ENCODE measurements at regions not wholly inside any gene's neighbourhood (a gene's known extent, or its start where the extent isn't known, plus 50 kb on each side); places are given as distances from the start of the nearest gene placed in this dataset.

DNA sequence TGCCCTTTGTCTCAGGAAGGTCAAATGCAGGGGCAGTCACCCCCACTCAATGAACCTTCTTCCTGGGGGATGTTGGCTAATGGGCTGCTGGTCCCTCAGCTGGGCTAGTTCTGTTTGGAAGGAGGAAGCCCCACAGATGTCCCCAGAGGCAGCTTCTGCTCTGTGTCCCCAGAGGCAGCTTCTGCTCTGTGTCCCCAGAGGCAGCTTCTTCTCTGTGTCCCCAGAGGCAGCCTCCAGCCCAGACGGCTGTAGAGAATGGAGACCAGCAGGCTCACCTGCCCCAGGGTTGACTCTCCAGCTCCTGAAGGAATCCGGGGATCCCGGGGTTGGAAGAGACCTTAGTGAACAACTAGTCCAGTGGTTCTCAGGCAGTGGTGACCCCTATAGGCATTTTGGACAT lies 62.5 kb upstream of the LEP start:
- BruUV-seq (replicated peaks), result no TSS peak
- Histone ChIP-seq H3K9me3 (ENCODE audit: low read length) (no peaks in the 10 kb centered on the region), H3K27ac (ENCODE audit: extremely low read length, insufficient read depth, low read length) (no peak overlapping the region), H3K4me1 (ENCODE audit: insufficient read depth, low read length) (no peaks in the 10 kb centered on the region), H3K27me3 (ENCODE audit: control insufficient read depth in 1 of 2, insufficient read depth in 2 of 2, low read length in 2 of 2) (peaks cover 1 to 47% of the 10 kb centered on the region in 2 experiments; a peak in 3 of 5 replicates), H4K20me1 (ENCODE audit: insufficient read depth, low read length) (no peaks in the 10 kb centered on the region), H3K79me2 (ENCODE audit: insufficient read depth, low read length) (no peaks in the 10 kb centered on the region), H3K4me3 (replicated peaks in 1 of 3; ENCODE audit: insufficient read depth in 1 of 3, low read depth in 2 of 3, low read length in 3 of 3) (no peak overlapping the region), H3K4me2 (ENCODE audit: low read depth, low read length) (no peak overlapping the region), H3K36me3 (replicated peaks in 1 of 2; ENCODE audit: control insufficient read depth in 1 of 2, insufficient read depth in 2 of 2, low read length in 2 of 2) (no peaks in the 10 kb centered on the region), H3K9ac (ENCODE audit: insufficient read depth, low read depth, low read length) (no peak overlapping the region), H2AFZ (ENCODE audit: low read length) (no peak overlapping the region)
- in situ Hi-C loops (cut with HindIII; ENCODE audit: extremely low pct_ligation_motif_present, low pct_unique_long_range_greater_than_20kb), result no loop called here
- ATAC-seq (no peak), DNase-seq (ENCODE audit: low spot score) (no peak), FAIRE-seq (no peak)
- ChIA-PET POLR2A (no interaction called here), CTCF (ENCODE audit: low intra/inter-chr PET ratio, low total read pairs) (no interaction called here)
- 0% methylated on average over 2 of the region's 3 CpGs for WGBS (ENCODE audit: low lambda C conversion rate)
- intact Hi-C loops (cut with micrococcal nuclease; ENCODE audit: unreplicated experiment), result no loop called here
- no peak for TF ChIP-seq MLLT10 (CRISPR knock-in tag; IDR thresholded peaks at IDR 0.05)
- no peak for TF ChIP-seq ZKSCAN8 (CRISPR knock-in tag; IDR thresholded peaks at IDR 0.05; ENCODE audit: borderline replicate concordance)
- TF ChIP-seq TBP (CRISPR knock-in tag; IDR thresholded peaks at IDR 0.05), result no peak
- no peak for TF ChIP-seq ATF7-NPFF (CRISPR knock-in tag; IDR thresholded peaks at IDR 0.05; ENCODE audit: low read depth)
- TF ChIP-seq ZNF737 (CRISPR knock-in tag; IDR thresholded peaks at IDR 0.05; ENCODE audit: borderline replicate concordance), result no peak
- no peak for TF ChIP-seq ESRRA (CRISPR knock-in tag; IDR thresholded peaks at IDR 0.05; ENCODE audit: low read depth)
- no peak for TF ChIP-seq HNRNPK (IDR thresholded peaks at IDR 0.05; ENCODE audit: low read depth, low read length, poor library complexity, severe bottlenecking)
- no peak for TF ChIP-seq AGO1 (IDR thresholded peaks at IDR 0.05; ENCODE audit: low read depth, low read length, poor library complexity, severe bottlenecking)
- TF ChIP-seq, protein P1, sequence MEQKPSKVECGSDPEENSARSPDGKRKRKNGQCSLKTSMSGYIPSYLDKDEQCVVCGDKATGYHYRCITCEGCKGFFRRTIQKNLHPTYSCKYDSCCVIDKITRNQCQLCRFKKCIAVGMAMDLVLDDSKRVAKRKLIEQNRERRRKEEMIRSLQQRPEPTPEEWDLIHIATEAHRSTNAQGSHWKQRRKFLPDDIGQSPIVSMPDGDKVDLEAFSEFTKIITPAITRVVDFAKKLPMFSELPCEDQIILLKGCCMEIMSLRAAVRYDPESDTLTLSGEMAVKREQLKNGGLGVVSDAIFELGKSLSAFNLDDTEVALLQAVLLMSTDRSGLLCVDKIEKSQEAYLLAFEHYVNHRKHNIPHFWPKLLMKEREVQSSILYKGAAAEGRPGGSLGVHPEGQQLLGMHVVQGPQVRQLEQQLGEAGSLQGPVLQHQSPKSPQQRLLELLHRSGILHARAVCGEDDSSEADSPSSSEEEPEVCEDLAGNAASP (CRISPR knock-in tag; IDR thresholded peaks at IDR 0.05; ENCODE audit: borderline replicate concordance), result no peak
- no peak for TF ChIP-seq ZNF44 (CRISPR knock-in tag; IDR thresholded peaks at IDR 0.05)
- no peak for TF ChIP-seq ZNF17 (CRISPR knock-in tag; IDR thresholded peaks at IDR 0.05)
- TF ChIP-seq, protein P2, sequence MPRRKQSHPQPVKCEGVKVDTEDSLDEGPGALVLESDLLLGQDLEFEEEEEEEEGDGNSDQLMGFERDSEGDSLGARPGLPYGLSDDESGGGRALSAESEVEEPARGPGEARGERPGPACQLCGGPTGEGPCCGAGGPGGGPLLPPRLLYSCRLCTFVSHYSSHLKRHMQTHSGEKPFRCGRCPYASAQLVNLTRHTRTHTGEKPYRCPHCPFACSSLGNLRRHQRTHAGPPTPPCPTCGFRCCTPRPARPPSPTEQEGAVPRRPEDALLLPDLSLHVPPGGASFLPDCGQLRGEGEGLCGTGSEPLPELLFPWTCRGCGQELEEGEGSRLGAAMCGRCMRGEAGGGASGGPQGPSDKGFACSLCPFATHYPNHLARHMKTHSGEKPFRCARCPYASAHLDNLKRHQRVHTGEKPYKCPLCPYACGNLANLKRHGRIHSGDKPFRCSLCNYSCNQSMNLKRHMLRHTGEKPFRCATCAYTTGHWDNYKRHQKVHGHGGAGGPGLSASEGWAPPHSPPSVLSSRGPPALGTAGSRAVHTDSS (CRISPR knock-in tag; conservative IDR thresholded peaks at IDR 0.05), result no peak
- no peak for TF ChIP-seq CAMTA2 (CRISPR knock-in tag; IDR thresholded peaks at IDR 0.05; ENCODE audit: borderline replicate concordance)
- TF ChIP-seq MZF1 (CRISPR knock-in tag; IDR thresholded peaks at IDR 0.05; ENCODE audit: borderline replicate concordance), result no peak
- no peak for TF ChIP-seq HMG20A (CRISPR knock-in tag; IDR thresholded peaks at IDR 0.05; ENCODE audit: borderline replicate concordance)
- no peak for TF ChIP-seq ZBTB20 (CRISPR knock-in tag; IDR thresholded peaks at IDR 0.05; ENCODE audit: borderline replicate concordance, low read depth)
